ENCODE measurements at regions not wholly inside any gene's neighbourhood (a gene's known extent, or its start where the extent isn't known, plus 50 kb on each side); places are given as distances from the start of the nearest gene placed in this dataset.
"Not testable (repeated sequence)": the region's sequence is repeated elsewhere in the genome, so short reads cannot be mapped to it uniquely, and the experiment has no call there.

- TF ChIP-seq EP300, POLR2A, CTCF, POLR2AphosphoS5 (IDR thresholded peaks at IDR 0.05): not testable (repeated sequence)
Observed at GRCh38 chr11:67809301-67809700, 134.9 kb upstream of the ALDH3B2 start.
